Erythroblast (primary cell): ENCODE measurements at regions not wholly inside any gene's neighbourhood (a gene's known extent, or its start where the extent isn't known, plus 50 kb on each side); places are given as distances from the start of the nearest gene placed in this dataset.

Experiments used
- GATA1 ChIP-seq: IDR thresholded peaks from 2 replicates; pipeline ENCODE4 v1.6.1; 2011; ENCODE audit warnings: low read depth, mild to moderate bottlenecking, control low read depth, low read length, moderate library complexity
- POLR2A ChIP-seq: IDR thresholded peaks from 2 replicates; pipeline ENCODE4 v1.6.1; 2011; ENCODE audit warnings: mild to moderate bottlenecking, low read length

- no peak for TF ChIP-seq POLR2A
- no peak for TF ChIP-seq GATA1
Observed at GRCh38 chr3:75012791-75013331, 398.4 kb upstream of the CNTN3 start.
